Tibial nerve (tissue), 4 donors: ENCODE measurements at regions not wholly inside any gene's neighbourhood (a gene's known extent, or its start where the extent isn't known, plus 50 kb on each side); places are given as distances from the start of the nearest gene placed in this dataset.

ENCODE experiments used
- CTCF ChIP-seq, 5 experiments: fragments of 200-600 bp in 3 of 5; fragments of 450-650 bp in 2 of 5; sonication (generic) in 3 of 5; IDR thresholded peaks; one replicate each; pipeline ENCODE4 v1.5.1; 2016 to 2019; ENCODE audit warnings: antibody characterized with exemption in 5 of 5, mild to moderate bottlenecking in 3 of 5, moderate library complexity in 2 of 5
- EP300 ChIP-seq, 2 donors: sonication (generic); formaldehyde crosslinking; IDR thresholded peaks; one replicate each; pipeline ENCODE4 v1.6.1; 2017; ENCODE audit warnings: antibody characterized with exemption in 2 of 2, mild to moderate bottlenecking in 1 of 2
- POLR2A ChIP-seq, 2 donors: fragments of 450-650 bp; IDR thresholded peaks; one replicate each; pipeline ENCODE4 v1.6.1; 2017; ENCODE audit warnings: antibody characterized with exemption in 2 of 2, mild to moderate bottlenecking in 2 of 2, moderate library complexity in 2 of 2

DNA sequence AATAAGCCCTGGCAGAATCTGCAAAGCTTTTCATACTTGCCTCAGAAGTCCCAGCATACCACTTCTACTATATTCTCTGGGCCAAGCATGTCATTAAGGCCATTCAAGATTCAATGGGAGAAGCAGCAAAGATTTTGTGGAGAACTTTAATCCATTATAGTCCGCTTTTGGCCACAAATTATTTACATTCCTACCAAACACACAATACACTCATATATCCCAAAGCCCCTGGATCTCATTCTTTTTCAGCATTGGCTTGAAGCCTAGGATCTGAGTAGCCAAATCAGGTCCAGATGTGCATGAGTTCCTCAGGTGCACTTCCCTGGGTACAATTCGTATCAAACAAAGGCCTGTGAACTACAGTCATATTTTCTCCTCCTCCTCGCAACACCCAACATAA lies 203.4 kb downstream of the NDFIP2 start:
- TF ChIP-seq POLR2A (IDR thresholded peaks at IDR 0.05) (no peak), CTCF (IDR thresholded peaks at IDR 0.05) (no peak), EP300 (IDR thresholded peaks at IDR 0.05) (no peak)
